GM12892 (cell line): ENCODE measurements at regions not wholly inside any gene's neighbourhood (a gene's known extent, or its start where the extent isn't known, plus 50 kb on each side); places are given as distances from the start of the nearest gene placed in this dataset.

Experiments used
- POLR2A ChIP-seq: IDR thresholded peaks from 2 replicates; pipeline ENCODE4 v1.6.1; 2011; ENCODE audit warnings: low read depth, low read length, control low read depth
- POLR2AphosphoS5 ChIP-seq: IDR thresholded peaks from 2 replicates; pipeline ENCODE4 v1.6.1; 2011; ENCODE audit warnings: low read depth, low read length, control low read depth
- TAF1 ChIP-seq: IDR thresholded peaks from 2 replicates; pipeline ENCODE4 v1.6.1; 2011; ENCODE audit warnings: low read depth, mild to moderate bottlenecking, control low read depth, low read length, borderline replicate concordance

GRCh38 chr10:81213370-81213769, 661.6 kb upstream of the NRG3 start:
- TF ChIP-seq POLR2AphosphoS5 (no peak), POLR2A (no peak), TAF1 (no peak)
